HepG2 (cell line): ENCODE measurements at regions not wholly inside any gene's neighbourhood (a gene's known extent, or its start where the extent isn't known, plus 50 kb on each side); places are given as distances from the start of the nearest gene placed in this dataset.

Experiments used
- CTCF ChIP-seq: sonication (generic); formaldehyde crosslinking; IDR thresholded peaks from 2 replicates; pipeline ENCODE4 v1.5.0; 2020; ENCODE audit warnings: mild to moderate bottlenecking, missing genetic modification reagents, moderate library complexity
- KDM3A ChIP-seq: IDR thresholded peaks from 2 replicates; pipeline ENCODE4 v1.6.1; 2018; ENCODE audit warnings: low read depth, missing compliant biosample characterization
- KLF12 ChIP-seq: sonication (generic); formaldehyde crosslinking; IDR thresholded peaks from 2 replicates; pipeline ENCODE4 v1.4.0; 2020; ENCODE audit warnings: missing genetic modification reagents, borderline replicate concordance
- MED1 ChIP-seq: sonication (generic); formaldehyde crosslinking; IDR thresholded peaks from 2 replicates; pipeline ENCODE4 v1.4.0; 2020; ENCODE audit warnings: missing genetic modification reagents
- MTA3 ChIP-seq: sonication (generic); formaldehyde crosslinking; IDR thresholded peaks from 2 replicates; pipeline ENCODE4 v1.4.0; 2020; ENCODE audit warnings: missing genetic modification reagents
- NBN ChIP-seq: fragments of 450-650 bp; conservative IDR thresholded peaks from 2 replicates; pipeline ENCODE4 v1.6.1; 2017
- RXRA ChIP-seq: sonication (generic); formaldehyde crosslinking; IDR thresholded peaks from 2 replicates; pipeline ENCODE4 v1.5.1; 2020; ENCODE audit warnings: missing genetic modification reagents

DNA sequence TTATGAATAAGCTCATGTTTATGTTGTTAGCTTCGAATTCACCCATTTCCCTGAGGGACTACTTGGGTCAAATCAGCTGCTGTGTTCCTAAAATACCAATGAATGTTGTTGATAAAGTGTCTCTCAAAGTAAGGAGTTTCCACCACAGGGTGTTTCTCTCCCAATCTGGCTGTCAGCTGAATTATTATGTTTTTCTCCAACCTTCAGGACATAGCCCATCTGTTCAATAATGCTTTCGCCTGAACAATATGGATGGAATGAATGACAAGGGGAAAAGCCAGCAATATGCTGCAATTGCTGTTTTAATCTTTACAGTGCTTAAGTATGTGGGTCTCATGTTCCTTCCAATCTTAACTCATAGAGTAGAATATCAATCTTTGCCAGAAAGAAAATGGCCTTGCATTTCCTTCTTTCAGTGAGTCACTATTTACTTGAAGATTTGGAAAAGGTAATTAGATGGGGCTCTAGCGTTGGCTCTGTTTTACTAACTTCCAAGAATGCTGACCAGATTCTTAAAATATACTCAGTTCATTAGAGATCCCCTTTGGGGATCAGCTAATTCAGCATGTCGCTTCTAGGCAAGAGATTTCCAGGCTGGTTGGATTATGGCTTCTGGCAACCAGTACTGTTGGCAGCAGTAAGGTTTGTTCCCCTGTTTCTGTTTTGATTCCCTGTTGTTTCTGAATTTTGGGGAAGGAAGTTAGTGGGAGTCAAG lies 410.5 kb downstream of the PPP3CA start:
- TF ChIP-seq KLF12 (CRISPR knock-in tag) (no peak), CTCF (CRISPR knock-in tag) (no peak), KDM3A (no peak), RXRA (CRISPR knock-in tag) (no peak), MED1 (CRISPR knock-in tag) (no peak), NBN (no peak), MTA3 (CRISPR knock-in tag) (no peak)
